H1 (cell line): ENCODE measurements at regions not wholly inside any gene's neighbourhood (a gene's known extent, or its start where the extent isn't known, plus 50 kb on each side); places are given as distances from the start of the nearest gene placed in this dataset.

Source experiments
- CBX5 ChIP-seq: fragments of 300-800, 300-1000 bp; sonication (generic); IDR thresholded peaks from 2 replicates; pipeline ENCODE4 v1.7.1; 2016; ENCODE audit warnings: antibody characterized with exemption, low read length, low read depth
- GABPA ChIP-seq: IDR thresholded peaks from 2 replicates; pipeline ENCODE4 v1.6.1; 2011; ENCODE audit warnings: mild to moderate bottlenecking, low read length, moderate library complexity, borderline replicate concordance; ENCODE audit not compliant: insufficient read depth
- KDM1A ChIP-seq: fragments of 200-600, 300-600 bp; sonication (generic); IDR thresholded peaks from 2 replicates; pipeline ENCODE4 v1.7.1; 2016; ENCODE audit warnings: mild to moderate bottlenecking, low read length, borderline replicate concordance
- POLR2A ChIP-seq, 2 experiments: IDR thresholded peaks; 1 replicate in 1 of 2; 2 replicates in 1 of 2; pipeline ENCODE4 v1.6.1; 2011; ENCODE audit warnings: low read depth in 2 of 2, low read length in 2 of 2, mild to moderate bottlenecking in 2 of 2; ENCODE audit errors: control extremely low read depth in 1 of 2
- POLR2AphosphoS5 ChIP-seq: IDR thresholded peaks from 2 replicates; pipeline ENCODE4 v1.6.1; 2011; ENCODE audit warnings: low read depth, low read length
- RBBP5 ChIP-seq: IDR thresholded peaks from 2 replicates; pipeline ENCODE4 v1.7.1; 2012; ENCODE audit warnings: low read depth, mild to moderate bottlenecking, inconsistent platforms, low read length, moderate library complexity, borderline replicate concordance
- RFX5 ChIP-seq: IDR thresholded peaks from 2 replicates; pipeline ENCODE4 v1.6.1; 2011; ENCODE audit warnings: low read depth, low read length, improper control_type of control experiment, borderline replicate concordance
- USF2 ChIP-seq: IDR thresholded peaks from 2 replicates; pipeline ENCODE4 v1.6.1; 2011; ENCODE audit warnings: low read length, improper control_type of control experiment
- YY1 ChIP-seq: IDR thresholded peaks from 2 replicates; pipeline ENCODE4 v1.6.1; 2011; ENCODE audit warnings: low read depth, mild to moderate bottlenecking, low read length
- TF ChIP-seq, protein P1 (sequence below), 3 experiments: IDR thresholded peaks; 1 replicate in 2 of 3; 2 replicates in 1 of 3; pipeline versions ENCODE4 v1.5.1 to v1.6.1; 2011; ENCODE audit warnings: low read length in 3 of 3, mild to moderate bottlenecking in 3 of 3, inconsistent platforms in 2 of 3, low read depth in 1 of 3, moderate library complexity in 1 of 3; ENCODE audit not compliant: insufficient read depth in 1 of 3; ENCODE audit errors: control extremely low read depth in 1 of 3

- no peak for TF ChIP-seq KDM1A
- TF ChIP-seq, protein P1, sequence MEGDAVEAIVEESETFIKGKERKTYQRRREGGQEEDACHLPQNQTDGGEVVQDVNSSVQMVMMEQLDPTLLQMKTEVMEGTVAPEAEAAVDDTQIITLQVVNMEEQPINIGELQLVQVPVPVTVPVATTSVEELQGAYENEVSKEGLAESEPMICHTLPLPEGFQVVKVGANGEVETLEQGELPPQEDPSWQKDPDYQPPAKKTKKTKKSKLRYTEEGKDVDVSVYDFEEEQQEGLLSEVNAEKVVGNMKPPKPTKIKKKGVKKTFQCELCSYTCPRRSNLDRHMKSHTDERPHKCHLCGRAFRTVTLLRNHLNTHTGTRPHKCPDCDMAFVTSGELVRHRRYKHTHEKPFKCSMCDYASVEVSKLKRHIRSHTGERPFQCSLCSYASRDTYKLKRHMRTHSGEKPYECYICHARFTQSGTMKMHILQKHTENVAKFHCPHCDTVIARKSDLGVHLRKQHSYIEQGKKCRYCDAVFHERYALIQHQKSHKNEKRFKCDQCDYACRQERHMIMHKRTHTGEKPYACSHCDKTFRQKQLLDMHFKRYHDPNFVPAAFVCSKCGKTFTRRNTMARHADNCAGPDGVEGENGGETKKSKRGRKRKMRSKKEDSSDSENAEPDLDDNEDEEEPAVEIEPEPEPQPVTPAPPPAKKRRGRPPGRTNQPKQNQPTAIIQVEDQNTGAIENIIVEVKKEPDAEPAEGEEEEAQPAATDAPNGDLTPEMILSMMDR (IDR thresholded peaks at IDR 0.05; ENCODE audit: control extremely low read depth in 1 of 3, insufficient read depth in 1 of 3, low read depth in 1 of 3, low read length in 3 of 3), result no peak
- no peak for TF ChIP-seq CBX5
- TF ChIP-seq POLR2AphosphoS5, result no peak
- no peak for TF ChIP-seq GABPA
- TF ChIP-seq POLR2A (IDR thresholded peaks at IDR 0.05; ENCODE audit: control extremely low read depth in 1 of 2, low read depth in 2 of 2, low read length in 2 of 2), result no peak
- no peak for TF ChIP-seq RBBP5
- TF ChIP-seq YY1, result no peak
- no peak for TF ChIP-seq RFX5
- no peak for TF ChIP-seq USF2
Measured at GRCh38 chrX:148133105-148133725, 152.1 kb downstream of the FMR1NB start.
